ENCODE measurements at regions not wholly inside any gene's neighbourhood (a gene's known extent, or its start where the extent isn't known, plus 50 kb on each side); places are given as distances from the start of the nearest gene placed in this dataset.

DNA sequence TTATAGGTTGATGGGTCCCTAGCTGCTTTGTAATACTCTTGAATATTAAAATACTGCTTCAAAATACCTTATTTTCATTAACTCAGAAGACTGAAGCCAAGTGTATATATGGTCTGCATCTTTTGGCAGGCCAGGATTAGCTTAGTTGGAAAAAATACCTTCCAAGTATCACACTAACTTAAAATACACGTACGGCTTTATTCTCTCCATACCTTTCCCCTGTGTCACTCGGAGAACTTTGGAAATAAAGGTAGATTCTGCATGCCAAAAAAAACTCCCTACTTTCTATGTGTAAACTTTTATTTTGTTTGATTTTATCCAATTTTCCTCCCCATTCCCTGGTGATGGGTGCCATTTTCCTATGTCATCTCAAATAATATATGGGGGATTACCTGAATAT, 422.3 kb upstream of the MDFIC2 start:
- no peaks in the 10 kb centered on the region for H3K9me3 ChIP-seq
- intact Hi-C loops (cut with DNase I; ENCODE audit: low total_unique reads): no loop called here
- no peak for DNase-seq

DNA sequence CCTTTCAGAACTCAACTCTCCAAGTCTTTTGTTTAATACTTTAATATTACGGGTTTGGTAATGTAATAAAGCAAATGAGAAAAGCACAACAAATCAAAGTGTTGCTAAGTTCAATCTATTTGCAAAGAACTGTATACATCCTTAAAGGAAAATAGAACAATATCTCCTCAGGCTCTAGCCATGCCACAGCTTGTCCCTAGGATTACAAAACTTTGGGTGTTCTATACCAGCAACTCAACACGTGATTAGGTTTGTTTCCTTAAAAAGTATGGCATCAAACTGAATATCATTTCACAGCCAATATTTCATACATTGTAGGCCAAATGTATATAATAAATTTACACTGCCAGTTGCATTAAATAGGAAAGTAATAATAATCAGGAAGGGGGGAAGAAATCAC, 418.6 kb upstream of the MDFIC2 start:
- Histone ChIP-seq H3K9me3 (no peaks in the 10 kb centered on the region), H3K27ac (no peak overlapping the region), H3K27me3 (no peaks in the 10 kb centered on the region), H3K4me1 (no peaks in the 10 kb centered on the region), H3K4me3 (no peak overlapping the region), H3K36me3 (no peaks in the 10 kb centered on the region)
- DNase-seq: no peak
- TF ChIP-seq, protein P1, sequence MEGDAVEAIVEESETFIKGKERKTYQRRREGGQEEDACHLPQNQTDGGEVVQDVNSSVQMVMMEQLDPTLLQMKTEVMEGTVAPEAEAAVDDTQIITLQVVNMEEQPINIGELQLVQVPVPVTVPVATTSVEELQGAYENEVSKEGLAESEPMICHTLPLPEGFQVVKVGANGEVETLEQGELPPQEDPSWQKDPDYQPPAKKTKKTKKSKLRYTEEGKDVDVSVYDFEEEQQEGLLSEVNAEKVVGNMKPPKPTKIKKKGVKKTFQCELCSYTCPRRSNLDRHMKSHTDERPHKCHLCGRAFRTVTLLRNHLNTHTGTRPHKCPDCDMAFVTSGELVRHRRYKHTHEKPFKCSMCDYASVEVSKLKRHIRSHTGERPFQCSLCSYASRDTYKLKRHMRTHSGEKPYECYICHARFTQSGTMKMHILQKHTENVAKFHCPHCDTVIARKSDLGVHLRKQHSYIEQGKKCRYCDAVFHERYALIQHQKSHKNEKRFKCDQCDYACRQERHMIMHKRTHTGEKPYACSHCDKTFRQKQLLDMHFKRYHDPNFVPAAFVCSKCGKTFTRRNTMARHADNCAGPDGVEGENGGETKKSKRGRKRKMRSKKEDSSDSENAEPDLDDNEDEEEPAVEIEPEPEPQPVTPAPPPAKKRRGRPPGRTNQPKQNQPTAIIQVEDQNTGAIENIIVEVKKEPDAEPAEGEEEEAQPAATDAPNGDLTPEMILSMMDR (IDR thresholded peaks at IDR 0.05): no peak
- intact Hi-C loops (cut with DNase I; ENCODE audit: low total_unique reads): no loop called here

More for the DNA sequence above, 422.3 kb upstream of the MDFIC2 start:
- no peaks in the 10 kb centered on the region for H3K36me3 ChIP-seq
- no peak overlapping the region for H3K27ac ChIP-seq
- H3K27me3 ChIP-seq: no peaks in the 10 kb centered on the region
- H3K4me1 ChIP-seq: no peaks in the 10 kb centered on the region
- H3K4me3 ChIP-seq: no peak overlapping the region
- TF ChIP-seq POLR2A (IDR thresholded peaks at IDR 0.05): no peak
- TF ChIP-seq, protein P1 (IDR thresholded peaks at IDR 0.05): no peak

DNA sequence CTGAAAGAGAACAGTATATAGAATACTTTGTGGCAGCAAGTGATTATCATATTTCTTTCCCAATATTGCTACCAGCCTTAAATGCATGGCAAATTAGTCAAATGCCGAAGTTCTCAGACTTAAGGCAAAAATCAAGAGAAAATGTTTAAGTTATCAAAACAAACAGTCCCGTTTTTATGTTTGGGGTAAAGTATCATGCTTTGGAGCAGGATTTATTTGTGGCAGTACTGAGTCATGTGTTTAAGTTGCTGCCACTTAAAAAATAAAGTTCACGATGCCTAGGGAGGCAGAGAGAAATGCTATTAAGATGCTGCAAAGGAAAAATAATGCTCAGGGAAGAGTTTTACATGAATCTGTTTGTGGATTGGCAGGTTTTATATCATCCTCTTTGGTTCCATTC, 417.4 kb upstream of the MDFIC2 start:
- H3K27me3 ChIP-seq: no peaks in the 10 kb centered on the region
- TF ChIP-seq, protein P1 (IDR thresholded peaks at IDR 0.05): no peak
- no peak for TF ChIP-seq POLR2A (IDR thresholded peaks at IDR 0.05)
- H3K36me3 ChIP-seq: no peaks in the 10 kb centered on the region
- H3K4me3 ChIP-seq: no peak overlapping the region
- no peaks in the 10 kb centered on the region for H3K4me1 ChIP-seq
- intact Hi-C loops (cut with DNase I; ENCODE audit: low total_unique reads): no loop called here
- H3K9me3 ChIP-seq: no peaks in the 10 kb centered on the region
- DNase-seq: no peak
- H3K27ac ChIP-seq: no peak overlapping the region

DNA sequence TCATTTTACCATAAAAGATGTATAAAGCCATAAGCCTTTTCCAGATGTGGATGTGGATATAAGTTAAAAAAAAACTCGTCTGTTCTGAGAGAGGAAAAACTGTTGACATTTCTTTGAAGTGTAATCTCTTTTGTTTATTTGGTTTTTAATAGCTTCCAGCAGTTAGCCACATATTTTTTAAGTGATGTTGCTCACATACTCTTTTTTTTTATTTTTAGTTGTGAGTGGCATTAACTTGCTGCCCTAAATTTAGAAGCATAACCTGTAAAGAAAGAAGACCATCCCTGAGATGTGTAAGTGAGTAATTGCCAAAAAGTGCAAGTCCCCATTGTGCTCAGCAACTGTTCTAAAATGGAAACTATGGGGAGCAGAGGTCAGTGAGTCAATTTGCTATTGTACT, 415.9 kb upstream of the MDFIC2 start:
- DNase-seq: no peak
- intact Hi-C loops (cut with DNase I; ENCODE audit: low total_unique reads): no loop called here
- Histone ChIP-seq H3K36me3 (no peaks in the 10 kb centered on the region), H3K9me3 (no peaks in the 10 kb centered on the region), H3K27ac (no peak overlapping the region), H3K27me3 (no peaks in the 10 kb centered on the region), H3K4me1 (no peaks in the 10 kb centered on the region), H3K4me3 (no peak overlapping the region)
- TF ChIP-seq, protein P1 (IDR thresholded peaks at IDR 0.05): no peak
- TF ChIP-seq POLR2A (IDR thresholded peaks at IDR 0.05): no peak

DNA sequence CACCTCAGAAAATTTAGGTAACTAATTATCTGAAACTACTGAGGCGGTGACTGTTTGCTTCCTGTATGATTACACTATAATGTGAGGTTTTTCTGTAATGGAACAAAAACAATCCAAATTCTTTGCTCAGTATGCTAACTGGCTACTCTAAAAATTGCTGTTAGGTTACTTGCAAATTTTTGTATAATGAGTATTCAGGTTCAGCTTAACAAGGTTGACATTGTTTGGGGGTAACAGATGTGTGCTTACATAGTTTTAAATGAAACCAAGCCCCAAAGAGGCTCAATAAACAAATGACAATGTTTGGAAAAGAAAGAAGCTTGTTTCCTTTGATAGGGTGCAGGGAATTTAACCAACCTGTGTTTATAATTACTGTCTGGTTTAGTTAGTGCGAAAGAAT, 414.5 kb upstream of the MDFIC2 start:
- no peak overlapping the region for H3K27ac ChIP-seq
- no peak overlapping the region for H3K4me3 ChIP-seq
- H3K9me3 ChIP-seq: no peaks in the 10 kb centered on the region
- H3K36me3 ChIP-seq: no peaks in the 10 kb centered on the region
- H3K4me1 ChIP-seq: no peaks in the 10 kb centered on the region
- no peak for TF ChIP-seq POLR2A (IDR thresholded peaks at IDR 0.05)
- TF ChIP-seq, protein P1 (IDR thresholded peaks at IDR 0.05): no peak
- H3K27me3 ChIP-seq: no peaks in the 10 kb centered on the region
- intact Hi-C loops (cut with DNase I; ENCODE audit: low total_unique reads): no loop called here
- no peak for DNase-seq

Measured in uterus (tissue), 3 donors.